ENCODE measurements at regions not wholly inside any gene's neighbourhood (a gene's known extent, or its start where the extent isn't known, plus 50 kb on each side); places are given as distances from the start of the nearest gene placed in this dataset.

DNA sequence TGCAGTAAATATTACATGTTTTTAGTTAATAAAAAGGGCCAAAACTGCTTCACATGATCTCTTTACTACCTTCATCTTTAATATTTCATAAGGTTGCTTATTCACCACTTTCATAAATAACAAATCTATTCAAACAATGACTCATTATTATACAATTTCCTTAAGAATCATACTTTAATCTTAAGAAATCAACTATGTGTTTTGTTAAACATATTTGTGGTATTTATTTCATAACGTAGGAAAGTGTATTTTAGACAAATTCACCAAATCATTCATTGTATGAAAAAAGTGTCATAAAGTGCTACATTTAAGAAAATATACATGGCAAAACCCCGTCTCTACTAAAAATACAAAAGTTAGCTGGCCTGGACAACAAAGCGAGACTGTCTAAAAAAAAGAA lies 150.5 kb upstream of the RXFP1 start:
- H3K9me3 ChIP-seq (ENCODE audit: low read length) = no peaks in the 10 kb centered on the region
- H3K4me2 ChIP-seq (ENCODE audit: low read length) = no peak overlapping the region
- no peaks in the 10 kb centered on the region for H4K20me1 ChIP-seq (ENCODE audit: insufficient read depth, low read length)
- no peak overlapping the region for H2AFZ ChIP-seq (ENCODE audit: low read length)
- TF ChIP-seq, protein P1, sequence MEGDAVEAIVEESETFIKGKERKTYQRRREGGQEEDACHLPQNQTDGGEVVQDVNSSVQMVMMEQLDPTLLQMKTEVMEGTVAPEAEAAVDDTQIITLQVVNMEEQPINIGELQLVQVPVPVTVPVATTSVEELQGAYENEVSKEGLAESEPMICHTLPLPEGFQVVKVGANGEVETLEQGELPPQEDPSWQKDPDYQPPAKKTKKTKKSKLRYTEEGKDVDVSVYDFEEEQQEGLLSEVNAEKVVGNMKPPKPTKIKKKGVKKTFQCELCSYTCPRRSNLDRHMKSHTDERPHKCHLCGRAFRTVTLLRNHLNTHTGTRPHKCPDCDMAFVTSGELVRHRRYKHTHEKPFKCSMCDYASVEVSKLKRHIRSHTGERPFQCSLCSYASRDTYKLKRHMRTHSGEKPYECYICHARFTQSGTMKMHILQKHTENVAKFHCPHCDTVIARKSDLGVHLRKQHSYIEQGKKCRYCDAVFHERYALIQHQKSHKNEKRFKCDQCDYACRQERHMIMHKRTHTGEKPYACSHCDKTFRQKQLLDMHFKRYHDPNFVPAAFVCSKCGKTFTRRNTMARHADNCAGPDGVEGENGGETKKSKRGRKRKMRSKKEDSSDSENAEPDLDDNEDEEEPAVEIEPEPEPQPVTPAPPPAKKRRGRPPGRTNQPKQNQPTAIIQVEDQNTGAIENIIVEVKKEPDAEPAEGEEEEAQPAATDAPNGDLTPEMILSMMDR (IDR thresholded peaks at IDR 0.05; ENCODE audit: low read length) = no peak
- no peak for TF ChIP-seq EZH2 (IDR thresholded peaks at IDR 0.05; ENCODE audit: borderline replicate concordance, low read length)
- no peaks in the 10 kb centered on the region for H3F3A ChIP-seq (ENCODE audit: insufficient read depth, low read length)
- H3K79me2 ChIP-seq (ENCODE audit: insufficient read depth, low read length) = no peaks in the 10 kb centered on the region
- no peaks in the 10 kb centered on the region for H3K36me3 ChIP-seq (ENCODE audit: insufficient read depth, low read length)
- H3K9me2 ChIP-seq (ENCODE audit: low read depth, low read length) = no peaks in the 10 kb centered on the region
- no peaks in the 10 kb centered on the region for H3K4me1 ChIP-seq (ENCODE audit: insufficient read depth, low read length, severe bottlenecking)
- no peak overlapping the region for H3K9ac ChIP-seq (ENCODE audit: low read length)
- H3K27me3 ChIP-seq (ENCODE audit: insufficient read depth, low read length) = no peaks in the 10 kb centered on the region
- H3K27ac ChIP-seq (ENCODE audit: low read depth, low read length, poor library complexity, severe bottlenecking) = no peak overlapping the region
- no peak overlapping the region for H3K4me3 ChIP-seq (ENCODE audit: low read depth, low read length, poor library complexity, severe bottlenecking)

DNA sequence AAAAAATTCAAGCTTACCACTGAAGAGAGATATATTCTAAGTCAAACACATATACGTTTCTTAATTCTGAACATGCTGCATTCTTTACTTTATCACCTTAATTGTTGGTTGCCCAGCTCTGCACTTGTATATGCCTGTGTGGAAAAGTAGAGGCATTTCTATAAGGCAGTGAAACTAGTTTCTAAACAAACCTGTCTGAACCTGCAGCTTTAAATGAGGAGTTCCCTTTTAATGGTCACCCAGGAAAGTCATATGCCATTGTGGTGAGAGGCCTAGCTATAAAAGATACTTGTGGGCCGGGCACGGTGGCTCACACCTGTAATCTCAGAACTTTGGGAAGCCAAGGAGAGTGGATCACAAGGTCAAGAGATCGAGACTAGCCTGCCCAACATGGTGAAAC lies 147.4 kb upstream of the RXFP1 start:
- Histone ChIP-seq H3F3A (ENCODE audit: insufficient read depth, low read length) (no peaks in the 10 kb centered on the region), H3K27ac (ENCODE audit: low read depth, low read length, poor library complexity, severe bottlenecking) (no peak overlapping the region), H3K9ac (ENCODE audit: low read length) (no peak overlapping the region), H4K20me1 (ENCODE audit: insufficient read depth, low read length) (no peaks in the 10 kb centered on the region), H3K4me3 (ENCODE audit: low read depth, low read length, poor library complexity, severe bottlenecking) (no peak overlapping the region), H3K27me3 (ENCODE audit: insufficient read depth, low read length) (no peaks in the 10 kb centered on the region), H3K9me2 (ENCODE audit: low read depth, low read length) (no peaks in the 10 kb centered on the region), H3K9me3 (ENCODE audit: low read length) (no peaks in the 10 kb centered on the region), H2AFZ (ENCODE audit: low read length) (no peak overlapping the region), H3K79me2 (ENCODE audit: insufficient read depth, low read length) (no peaks in the 10 kb centered on the region), H3K4me2 (ENCODE audit: low read length) (no peak overlapping the region), H3K4me1 (ENCODE audit: insufficient read depth, low read length, severe bottlenecking) (no peaks in the 10 kb centered on the region), H3K36me3 (ENCODE audit: insufficient read depth, low read length) (no peaks in the 10 kb centered on the region)
- TF ChIP-seq, protein P1 (IDR thresholded peaks at IDR 0.05; ENCODE audit: low read length) = no peak
- no peak for TF ChIP-seq EZH2 (IDR thresholded peaks at IDR 0.05; ENCODE audit: borderline replicate concordance, low read length)

DNA sequence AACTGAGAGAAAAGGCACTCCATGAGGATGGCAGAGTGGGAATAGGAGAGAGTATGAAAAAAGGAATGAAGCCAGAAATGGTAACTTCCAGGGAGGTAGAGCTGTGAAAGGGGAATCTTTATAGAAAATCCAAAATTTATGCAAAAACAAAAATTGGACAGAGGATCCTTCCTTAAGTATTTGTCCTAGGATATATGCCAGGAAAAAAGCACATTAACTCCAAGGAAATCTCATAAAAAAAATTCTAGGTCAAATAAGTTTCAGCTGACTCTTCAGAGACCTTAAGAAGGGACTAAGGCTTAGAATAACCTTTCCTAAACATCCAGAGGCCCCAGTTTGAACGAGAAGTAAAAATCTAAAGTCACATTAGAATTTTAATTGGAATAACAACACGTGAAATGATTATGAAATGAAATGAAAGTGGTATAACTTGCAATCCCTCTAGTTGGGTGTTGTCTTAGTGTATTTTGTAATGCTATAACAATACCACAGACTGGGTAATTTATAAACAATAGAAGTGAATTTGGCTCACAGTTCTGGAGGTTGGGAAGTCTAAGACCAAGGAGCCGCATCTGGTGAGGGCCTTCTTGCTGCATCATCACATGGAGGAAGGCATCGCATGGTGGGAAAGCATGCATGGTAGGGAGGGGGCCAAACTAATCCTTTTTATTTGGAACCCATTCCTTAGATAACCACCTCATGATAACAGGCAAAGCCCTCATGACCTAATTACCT lies 145.4 kb upstream of the RXFP1 start:
- Histone ChIP-seq H2AFZ (ENCODE audit: low read length) (no peak overlapping the region), H3K9me3 (ENCODE audit: low read length) (no peaks in the 10 kb centered on the region), H4K20me1 (ENCODE audit: insufficient read depth, low read length) (no peaks in the 10 kb centered on the region), H3K27me3 (ENCODE audit: insufficient read depth, low read length) (no peaks in the 10 kb centered on the region), H3K9ac (ENCODE audit: low read length) (no peak overlapping the region), H3K36me3 (ENCODE audit: insufficient read depth, low read length) (no peaks in the 10 kb centered on the region), H3K4me1 (ENCODE audit: insufficient read depth, low read length, severe bottlenecking) (no peaks in the 10 kb centered on the region), H3K4me3 (ENCODE audit: low read depth, low read length, poor library complexity, severe bottlenecking) (no peak overlapping the region), H3F3A (ENCODE audit: insufficient read depth, low read length) (no peaks in the 10 kb centered on the region), H3K27ac (ENCODE audit: low read depth, low read length, poor library complexity, severe bottlenecking) (no peak overlapping the region), H3K79me2 (ENCODE audit: insufficient read depth, low read length) (no peaks in the 10 kb centered on the region), H3K4me2 (ENCODE audit: low read length) (no peak overlapping the region), H3K9me2 (ENCODE audit: low read depth, low read length) (no peaks in the 10 kb centered on the region)
- TF ChIP-seq, protein P1 (IDR thresholded peaks at IDR 0.05; ENCODE audit: low read length) = no peak
- no peak for TF ChIP-seq EZH2 (IDR thresholded peaks at IDR 0.05; ENCODE audit: borderline replicate concordance, low read length)
